ENCODE measurements at regions not wholly inside any gene's neighbourhood (a gene's known extent, or its start where the extent isn't known, plus 50 kb on each side); places are given as distances from the start of the nearest gene placed in this dataset.

GRCh38 chr22:49365910-49366309 is 461.8 kb downstream of the BRD1 start:
- TF ChIP-seq CTCF (IDR thresholded peaks at IDR 0.05) (no peak), REST (IDR thresholded peaks at IDR 0.05; ENCODE audit: insufficient read depth in 1 of 2, low read depth in 2 of 2, low read length in 1 of 2) (no peak)

Measured in Panc1 (cell line).